ENCODE measurements at regions not wholly inside any gene's neighbourhood (a gene's known extent, or its start where the extent isn't known, plus 50 kb on each side); places are given as distances from the start of the nearest gene placed in this dataset.

- no peaks in the 10 kb centered on the region for H3K4me1 Mint-ChIP-seq
- no peak for ATAC-seq
- H3K27ac Mint-ChIP-seq: no peak overlapping the region
- H3K27me3 Mint-ChIP-seq: no peaks in the 10 kb centered on the region
- H3K9me3 Mint-ChIP-seq: no peaks in the 10 kb centered on the region
- no peaks in the 10 kb centered on the region for H3K36me3 Mint-ChIP-seq
- no peak overlapping the region for H3K4me3 Mint-ChIP-seq
Measured at GRCh38 chr17:69722518-69722917, 308.0 kb downstream of the MAP2K6 start.

- H3K27ac Mint-ChIP-seq: no peak overlapping the region
Measured at GRCh38 chr17:69723316-69723715, 308.8 kb downstream of the MAP2K6 start.

GRCh38 chr17:69723741-69724140, 309.2 kb downstream of the MAP2K6 start:
- Mint-ChIP-seq H3K36me3 (no peaks in the 10 kb centered on the region), H3K4me1 (no peaks in the 10 kb centered on the region), H3K27ac (no peak overlapping the region), H3K4me3 (no peak overlapping the region), H3K27me3 (no peaks in the 10 kb centered on the region), H3K9me3 (no peaks in the 10 kb centered on the region)
- ATAC-seq: no peak

More at GRCh38 chr17:69723316-69723715, 308.8 kb downstream of the MAP2K6 start:
- Mint-ChIP-seq H3K36me3 (no peaks in the 10 kb centered on the region), H3K9me3 (no peaks in the 10 kb centered on the region), H3K4me1 (no peaks in the 10 kb centered on the region), H3K27me3 (no peaks in the 10 kb centered on the region), H3K4me3 (no peak overlapping the region)
- no peak for ATAC-seq

- Mint-ChIP-seq H3K4me3 (no peak overlapping the region), H3K4me1 (no peaks in the 10 kb centered on the region), H3K36me3 (no peaks in the 10 kb centered on the region), H3K9me3 (no peaks in the 10 kb centered on the region), H3K27ac (no peak overlapping the region), H3K27me3 (no peaks in the 10 kb centered on the region)
- no peak for ATAC-seq
Measured at GRCh38 chr17:69724238-69724637, 309.7 kb downstream of the MAP2K6 start.

GRCh38 chr17:69725146-69725545, 310.6 kb downstream of the MAP2K6 start:
- ATAC-seq: no peak
- Mint-ChIP-seq H3K4me3 (no peak overlapping the region), H3K4me1 (no peaks in the 10 kb centered on the region), H3K36me3 (no peaks in the 10 kb centered on the region), H3K27ac (no peak overlapping the region), H3K27me3 (no peaks in the 10 kb centered on the region), H3K9me3 (no peaks in the 10 kb centered on the region)

GRCh38 chr17:69728816-69729215, 314.3 kb downstream of the MAP2K6 start:
- H3K4me3 Mint-ChIP-seq: no peak overlapping the region

GRCh38 chr17:69729944-69730343, 315.4 kb downstream of the MAP2K6 start:
- Mint-ChIP-seq H3K9me3 (peaks cover 6% of the 10 kb centered on the region), H3K4me3 (no peak overlapping the region), H3K36me3 (no peaks in the 10 kb centered on the region), H3K27me3 (no peaks in the 10 kb centered on the region), H3K4me1 (no peaks in the 10 kb centered on the region), H3K27ac (no peak overlapping the region)
- ATAC-seq: no peak

More at GRCh38 chr17:69728816-69729215, 314.3 kb downstream of the MAP2K6 start:
- no peak overlapping the region for H3K27ac Mint-ChIP-seq
- H3K9me3 Mint-ChIP-seq: peaks cover 2% of the 10 kb centered on the region
- no peak for ATAC-seq
- H3K4me1 Mint-ChIP-seq: no peaks in the 10 kb centered on the region
- no peaks in the 10 kb centered on the region for H3K36me3 Mint-ChIP-seq
- H3K27me3 Mint-ChIP-seq: no peaks in the 10 kb centered on the region

- H3K27me3 Mint-ChIP-seq: no peaks in the 10 kb centered on the region
- no peak overlapping the region for H3K27ac Mint-ChIP-seq
- no peaks in the 10 kb centered on the region for H3K36me3 Mint-ChIP-seq
- H3K9me3 Mint-ChIP-seq: peaks cover 12% of the 10 kb centered on the region
- no peak for ATAC-seq
- no peaks in the 10 kb centered on the region for H3K4me1 Mint-ChIP-seq
- no peak overlapping the region for H3K4me3 Mint-ChIP-seq
Measured at GRCh38 chr17:69732272-69732918, 317.9 kb downstream of the MAP2K6 start.

GRCh38 chr17:69733171-69734012, 318.9 kb downstream of the MAP2K6 start:
- no peaks in the 10 kb centered on the region for H3K36me3 Mint-ChIP-seq
- ATAC-seq: no peak
- no peak overlapping the region for H3K4me3 Mint-ChIP-seq
- no peaks in the 10 kb centered on the region for H3K27me3 Mint-ChIP-seq
- H3K9me3 Mint-ChIP-seq: peaks cover 17% of the 10 kb centered on the region
- no peaks in the 10 kb centered on the region for H3K4me1 Mint-ChIP-seq
- H3K27ac Mint-ChIP-seq: no peak overlapping the region

GRCh38 chr17:69734656-69735055, 320.2 kb downstream of the MAP2K6 start:
- Mint-ChIP-seq H3K9me3 (peaks cover 18% of the 10 kb centered on the region), H3K27ac (no peak overlapping the region), H3K4me3 (no peak overlapping the region), H3K4me1 (no peaks in the 10 kb centered on the region), H3K36me3 (no peaks in the 10 kb centered on the region), H3K27me3 (no peaks in the 10 kb centered on the region)
- ATAC-seq: no peak

GRCh38 chr17:69735285-69735684, 320.8 kb downstream of the MAP2K6 start:
- Mint-ChIP-seq H3K36me3 (no peaks in the 10 kb centered on the region), H3K4me1 (no peaks in the 10 kb centered on the region), H3K27ac (no peak overlapping the region), H3K9me3 (peaks cover 18% of the 10 kb centered on the region), H3K27me3 (no peaks in the 10 kb centered on the region), H3K4me3 (no peak overlapping the region)
- ATAC-seq: no peak

- H3K27ac Mint-ChIP-seq: no peak overlapping the region
- ATAC-seq: no peak
- peaks cover 7% of the 10 kb centered on the region for H3K9me3 Mint-ChIP-seq
- no peaks in the 10 kb centered on the region for H3K36me3 Mint-ChIP-seq
- H3K4me1 Mint-ChIP-seq: no peaks in the 10 kb centered on the region
- H3K4me3 Mint-ChIP-seq: no peak overlapping the region
- H3K27me3 Mint-ChIP-seq: peaks cover 9% of the 10 kb centered on the region
Measured at GRCh38 chr17:69743091-69743490, 328.6 kb downstream of the MAP2K6 start.

GRCh38 chr17:69744512-69745070, 330.1 kb downstream of the MAP2K6 start:
- no peak overlapping the region for H3K27ac Mint-ChIP-seq
- H3K4me1 Mint-ChIP-seq: no peaks in the 10 kb centered on the region
- peaks cover 3% of the 10 kb centered on the region for H3K9me3 Mint-ChIP-seq
- peaks cover 9% of the 10 kb centered on the region for H3K27me3 Mint-ChIP-seq
- ATAC-seq: no peak
- no peaks in the 10 kb centered on the region for H3K36me3 Mint-ChIP-seq
- H3K4me3 Mint-ChIP-seq: no peak overlapping the region

GRCh38 chr17:69749911-69750310, 325.1 kb upstream of the KCNJ16 start:
- Mint-ChIP-seq H3K4me1 (no peaks in the 10 kb centered on the region), H3K36me3 (no peaks in the 10 kb centered on the region), H3K27me3 (no peaks in the 10 kb centered on the region), H3K4me3 (no peak overlapping the region), H3K27ac (no peak overlapping the region), H3K9me3 (no peaks in the 10 kb centered on the region)
- no peak for ATAC-seq

GRCh38 chr17:69757688-69758430, 317.2 kb upstream of the KCNJ16 start:
- Mint-ChIP-seq H3K4me1 (no peaks in the 10 kb centered on the region), H3K27me3 (no peaks in the 10 kb centered on the region), H3K4me3 (no peak overlapping the region), H3K36me3 (no peaks in the 10 kb centered on the region), H3K9me3 (peaks cover 3% of the 10 kb centered on the region), H3K27ac (no peak overlapping the region)
- no peak for ATAC-seq
